Activated naive CD4-positive, alpha-beta T cell treated with anti-CD3 and anti-CD28 coated beads, Interleukin-2, amount 50 U/mL, for 72 hours (primary cell): ENCODE measurements at regions not wholly inside any gene's neighbourhood (a gene's known extent, or its start where the extent isn't known, plus 50 kb on each side); places are given as distances from the start of the nearest gene placed in this dataset.

ENCODE experiments used
- ATAC-seq, 2 donors: fragments of 150-1000 bp; cut with Tn5 transposase; 2 replicates each; pipeline ENCODE4 v1.10.0; 2021; ENCODE audit warnings: mild to moderate bottlenecking in 2 of 2, moderate library complexity in 2 of 2
- DNase-seq, 2 donors: peaks; one replicate each; pipeline ENCODE4 v3.0.0; 2021 to 2022; ENCODE audit warnings: low spot score in 2 of 2
- H3K27ac Mint-ChIP-seq, 2 donors: one replicate each; pipeline ENCODE4 v1.8.0; 2022; ENCODE audit warnings: mild to moderate bottlenecking in 2 of 2, mixed read lengths in 2 of 2
- H3K36me3 Mint-ChIP-seq, 2 donors: one replicate each; pipeline ENCODE4 v1.8.0; 2022; ENCODE audit warnings: mixed read lengths in 2 of 2
- H3K9me3 Mint-ChIP-seq, 2 donors: one replicate each; pipeline ENCODE4 v1.8.0; 2022; ENCODE audit warnings: mixed read lengths in 2 of 2

DNA sequence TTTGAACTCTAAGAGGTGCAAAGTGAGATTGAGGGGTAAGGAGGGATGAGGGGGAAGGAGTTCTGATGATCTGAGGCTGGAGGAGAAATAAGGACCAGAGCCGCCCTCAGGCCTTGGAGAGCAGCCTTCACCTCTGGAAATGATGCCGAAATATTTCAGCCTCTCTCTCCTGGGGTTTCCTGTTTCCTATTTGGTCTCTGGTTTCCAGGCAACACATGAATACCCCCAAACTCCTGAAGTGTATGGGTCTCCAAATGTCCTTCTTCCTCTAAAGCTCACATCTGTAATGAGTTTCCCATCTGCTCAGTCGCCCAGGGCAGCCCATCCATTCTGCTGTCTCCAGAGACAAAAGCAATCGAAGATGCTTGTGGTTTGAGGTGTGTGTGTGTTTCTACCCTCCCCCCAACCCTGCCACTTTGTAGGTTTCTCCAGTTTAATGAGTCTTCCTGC is 52.0 kb upstream of the FAM20B start:
- peaks cover 4 to 9% of the 10 kb centered on the region in 2 donors for H3K9me3 Mint-ChIP-seq
- no peak overlapping the region for H3K27ac Mint-ChIP-seq
- ATAC-seq = peak in 1 of 2 donors; percentile 37
- no peak for DNase-seq
- H3K36me3 Mint-ChIP-seq = peaks cover 0 to 8% of the 10 kb centered on the region in 2 donors
